HCT116 (cell line): ENCODE measurements at regions not wholly inside any gene's neighbourhood (a gene's known extent, or its start where the extent isn't known, plus 50 kb on each side); places are given as distances from the start of the nearest gene placed in this dataset.

Source experiments
- ATAC-seq: fragments of 200-7000 bp; cut with Tn5 transposase; 2 replicates; pipeline ENCODE4 v1.9.1; 2020; ENCODE audit warnings: mild to moderate bottlenecking, moderate library complexity
- BruUV-seq: library from RNA; stranded (reverse); fragments of 400-500 nt; replicated peaks from 2 replicates; lab custom pipeline; 2021; lab: Mats Ljungman, UMichigan
- CTCF ChIA-PET: fragments of 300-600 bp; sonication (Branson Sonifier 250); formaldehyde crosslinking; loops from one replicate; lab custom pipeline; 2021; ENCODE audit warnings: antibody characterized with exemption; lab: Charles Lee
- POLR2A ChIA-PET: fragments of 300-600, 350-600 bp; sonication (Branson Sonifier 250); formaldehyde crosslinking; loops from one replicate; lab custom pipeline; 2021; ENCODE audit warnings: antibody characterized with exemption; lab: Charles Lee
- RAD21 ChIA-PET, 2 experiments: fragments of 300-600 bp; sonication (Branson Sonifier 250); formaldehyde crosslinking; loops; one replicate each; lab custom pipeline; 2023; ENCODE audit warnings: low total read pairs in 2 of 2; ENCODE audit not compliant: uncharacterized antibody in 2 of 2, unreplicated experiment in 2 of 2, low non-redundant PET in 1 of 2; lab: Charles Lee
- DNase-seq: peaks from one replicate; pipeline ENCODE4 v3.0.0-alpha.2; 2010; ENCODE audit warnings: low read depth, low spot score
- H2AFZ ChIP-seq: fragments of 200-600 bp; shearing (Covaris generic), sonication (generic); 2 replicates; pipeline ENCODE4 v1.6.1; 2017; ENCODE audit warnings: low read depth, mixed run types, mixed read lengths, antibody characterized with exemption, low read length; ENCODE audit not compliant: poor library complexity, severe bottlenecking
- H3K27ac ChIP-seq: 2 replicates; pipeline ENCODE4 v1.5.1; 2012; ENCODE audit warnings: low read depth, low read length
- H3K27me3 ChIP-seq: fragments of 200-600 bp; sonication (generic); 2 replicates; pipeline ENCODE4 v1.6.1; 2016; ENCODE audit warnings: mixed run types, low read length, mixed read lengths; ENCODE audit not compliant: insufficient read depth
- H3K36me3 ChIP-seq, 2 experiments: fragments of 200-500 bp in 1 of 2; fragments of 200-600 bp in 1 of 2; sonication (Bioruptor generic) in 1 of 2; sonication (generic) in 1 of 2; 2 replicates each; pipeline versions ENCODE4 v1.5.1 to v1.6.1; 2014 to 2016; ENCODE audit warnings: low read length in 2 of 2, inconsistent platforms in 1 of 2, mixed read lengths in 1 of 2, mixed run types in 1 of 2; ENCODE audit not compliant: insufficient read depth in 2 of 2, control insufficient read depth in 1 of 2
- H3K4me1 ChIP-seq, 2 experiments: fragments of 200-600 bp in 1 of 2; sonication (generic) in 1 of 2; 2 replicates each; pipeline versions ENCODE4 v1.5.1 to v1.6.1; 2012 to 2017; ENCODE audit warnings: low read length in 2 of 2, inconsistent platforms in 1 of 2, mild to moderate bottlenecking in 1 of 2, mixed read lengths in 1 of 2, mixed run types in 1 of 2, moderate library complexity in 1 of 2; ENCODE audit not compliant: insufficient read depth in 2 of 2, control insufficient read depth in 1 of 2
- H3K4me2 ChIP-seq: fragments of 200-600 bp; sonication (generic); 2 replicates; pipeline ENCODE4 v1.6.1; 2017; ENCODE audit warnings: mixed run types, low read length, mixed read lengths
- H3K4me3 ChIP-seq, 2 experiments: fragments of 200-600 bp in 1 of 2; sonication (generic) in 1 of 2; replicated peaks in 1 of 2; 2 replicates each; pipeline ENCODE4 v1.5.1; 2011 to 2016; ENCODE audit warnings: low read length in 2 of 2, control low read depth in 1 of 2, low read depth in 1 of 2, mild to moderate bottlenecking in 1 of 2, mixed read lengths in 1 of 2, mixed run types in 1 of 2
- H3K79me2 ChIP-seq: fragments of 200-600 bp; sonication (generic); 2 replicates; pipeline ENCODE4 v1.6.1; 2017; ENCODE audit warnings: mild to moderate bottlenecking, mixed run types, low read length, moderate library complexity, mixed read lengths; ENCODE audit not compliant: insufficient read depth
- H3K9ac ChIP-seq: fragments of 200-600 bp; sonication (generic); 2 replicates; pipeline ENCODE4 v1.6.1; 2016; ENCODE audit warnings: low read length, mixed read lengths
- H3K9me2 ChIP-seq: fragments of 200-600 bp; sonication (generic), shearing (Covaris generic); 2 replicates; pipeline ENCODE4 v1.6.1; 2017; ENCODE audit warnings: mixed run types, mild to moderate bottlenecking, moderate library complexity; ENCODE audit not compliant: insufficient read depth
- H3K9me3 ChIP-seq, 2 experiments: fragments of 200-500 bp in 1 of 2; fragments of 200-600 bp in 1 of 2; sonication (Bioruptor generic) in 1 of 2; sonication (generic) in 1 of 2; 2 replicates each; pipeline ENCODE4 v1.6.1; 2014 to 2017; ENCODE audit warnings: low read length in 2 of 2, mixed read lengths in 2 of 2, inconsistent platforms in 1 of 2, low read depth in 1 of 2, mild to moderate bottlenecking in 1 of 2, mixed run types in 1 of 2, moderate library complexity in 1 of 2; ENCODE audit not compliant: control insufficient read depth in 1 of 2, insufficient read depth in 1 of 2
- H4K20me1 ChIP-seq: fragments of 200-600 bp; sonication (generic), shearing (Covaris generic); 2 replicates; pipeline ENCODE4 v1.6.1; 2017; ENCODE audit warnings: mixed run types, mild to moderate bottlenecking, moderate library complexity; ENCODE audit not compliant: insufficient read depth
- ATF3 ChIP-seq: IDR thresholded peaks from 2 replicates; pipeline ENCODE4 v1.6.1; 2012
- CBX3 ChIP-seq: IDR thresholded peaks from 2 replicates; pipeline ENCODE4 v1.6.1; 2012; ENCODE audit warnings: low read depth
- CEBPB ChIP-seq: IDR thresholded peaks from 2 replicates; pipeline ENCODE4 v1.6.1; 2012; ENCODE audit warnings: low read depth
- CTCF ChIP-seq, 3 experiments: fragments of 200-600 bp in 1 of 3; sonication (generic) in 1 of 3; IDR thresholded peaks in 2 of 3; conservative IDR thresholded peaks in 1 of 3; 2 replicates each; pipeline ENCODE4 v1.5.1; 2012 to 2017; ENCODE audit warnings: low read depth in 2 of 3, low read length in 2 of 3, antibody characterized with exemption in 1 of 3, borderline replicate concordance in 1 of 3, control low read depth in 1 of 3, mild to moderate bottlenecking in 1 of 3, mixed read lengths in 1 of 3, mixed run types in 1 of 3, moderate library complexity in 1 of 3; ENCODE audit not compliant: insufficient read depth in 1 of 3
- ELF1 ChIP-seq: IDR thresholded peaks from 2 replicates; pipeline ENCODE4 v1.6.1; 2012; ENCODE audit warnings: low read depth, borderline replicate concordance
- EZH2 ChIP-seq: fragments of 200-600 bp; sonication (generic); IDR thresholded peaks from 2 replicates; pipeline ENCODE4 v1.6.1; 2017; ENCODE audit warnings: antibody characterized with exemption, mixed run types
- EZH2phosphoT487 ChIP-seq: fragments of 200-600 bp; IDR thresholded peaks from 2 replicates; pipeline ENCODE4 v1.6.1; 2018; ENCODE audit warnings: antibody characterized with exemption, borderline replicate concordance
- FOSL1 ChIP-seq: IDR thresholded peaks from 2 replicates; pipeline ENCODE4 v1.6.1; 2012; ENCODE audit warnings: low read depth
- JUND ChIP-seq: IDR thresholded peaks from 2 replicates; pipeline ENCODE4 v1.6.1; 2012
- POLR2A ChIP-seq: IDR thresholded peaks from 2 replicates; pipeline ENCODE4 v1.7.0; 2011; ENCODE audit warnings: borderline replicate concordance; ENCODE audit not compliant: insufficient read depth, insufficient read length; ENCODE audit errors: extremely low read depth
- RAD21 ChIP-seq: IDR thresholded peaks from 2 replicates; pipeline ENCODE4 v1.6.1; 2012; ENCODE audit warnings: low read depth, mild to moderate bottlenecking
- SIN3A ChIP-seq: IDR thresholded peaks from 2 replicates; pipeline ENCODE4 v1.6.1; 2012; ENCODE audit warnings: low read depth
- SP1 ChIP-seq: IDR thresholded peaks from 2 replicates; pipeline ENCODE4 v1.6.1; 2012; ENCODE audit warnings: low read depth
- SRF ChIP-seq: IDR thresholded peaks from 2 replicates; pipeline ENCODE4 v1.6.1; 2012; ENCODE audit warnings: low read depth
- TCF7L2 ChIP-seq: IDR thresholded peaks from 2 replicates; pipeline ENCODE4 v1.7.0; 2011; ENCODE audit warnings: borderline replicate concordance, inconsistent platforms; ENCODE audit not compliant: insufficient read depth, insufficient read length; ENCODE audit errors: extremely low read depth
- ZBTB33 ChIP-seq: IDR thresholded peaks from 2 replicates; pipeline ENCODE4 v1.6.1; 2011; ENCODE audit warnings: mild to moderate bottlenecking, low read length, moderate library complexity; ENCODE audit not compliant: insufficient replicate concordance; ENCODE audit errors: extremely low read depth
- ZFX ChIP-seq: fragments of 450-650 bp; IDR thresholded peaks from 2 replicates; pipeline ENCODE4 v1.6.1; 2017
- ZNF274 ChIP-seq: fragments of 200-500 bp; sonication (Bioruptor generic); IDR thresholded peaks from 2 replicates; pipeline ENCODE4 v1.6.1; 2014; ENCODE audit warnings: mild to moderate bottlenecking, low read depth, low read length, inconsistent platforms
- intact Hi-C: fragments of 100-400 bp; cut with micrococcal nuclease; formaldehyde crosslinking; loops from 2 replicates; pipeline ENCODE4 v1.10.0; 2022
- TF ChIP-seq, protein P1 (sequence below): IDR thresholded peaks from 2 replicates; pipeline ENCODE4 v1.6.1; 2012

DNA sequence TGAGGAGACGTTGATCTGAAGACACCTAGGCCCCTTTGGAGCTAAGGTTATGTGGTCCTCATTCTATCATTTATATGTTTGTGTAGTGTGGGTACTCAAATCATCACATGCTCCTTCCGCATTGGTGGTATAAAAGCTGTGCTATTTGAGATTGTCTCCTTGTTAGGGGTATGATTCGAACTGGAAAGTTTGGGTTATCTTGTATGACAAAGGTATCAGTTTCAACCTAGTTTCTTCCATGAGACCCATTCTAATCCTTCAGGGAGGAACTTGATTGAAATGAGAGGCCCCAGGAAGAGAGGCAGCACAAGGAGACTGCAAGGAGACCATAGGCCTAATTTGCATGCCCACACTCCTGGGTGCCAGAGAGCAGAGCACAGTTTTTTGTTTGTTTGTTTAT, 104.2 kb upstream of the TIAM2 start:
- Histone ChIP-seq H3K9ac (no peak overlapping the region), H3K9me2 (no peaks in the 10 kb centered on the region), H3K4me1 (no peaks in the 10 kb centered on the region), H3K27me3 (no peaks in the 10 kb centered on the region), H3K4me3 (no peak overlapping the region), H2AFZ (no peak overlapping the region), H4K20me1 (0 out of 2 replicates have a peak, but pooled peaks cover 5% of the 10 kb centered on the region), H3K36me3 (no peaks in the 10 kb centered on the region), H3K9me3 (no peaks in the 10 kb centered on the region), H3K27ac (no peak overlapping the region), H3K4me2 (no peak overlapping the region), H3K79me2 (no peaks in the 10 kb centered on the region)
- ATAC-seq = no peak
- no TSS peak for BruUV-seq
- no peak for DNase-seq
- intact Hi-C loops = no loop called here
- ChIA-PET CTCF (no interaction called here), POLR2A (no interaction called here), RAD21 (no interaction called here)
- TF ChIP-seq EZH2 (no peak), ZFX (no peak), CBX3 (no peak), JUND (no peak), TCF7L2 (no peak), ZBTB33 (no peak)

GRCh38 chr6:154891901-154892300, 103.2 kb upstream of the TIAM2 start:
- H3K27ac ChIP-seq = no peak overlapping the region
- H3K4me1 ChIP-seq = no peaks in the 10 kb centered on the region
- no peak overlapping the region for H3K4me3 ChIP-seq
- no peaks in the 10 kb centered on the region for H3K79me2 ChIP-seq
- ChIA-PET CTCF (no interaction called here), RAD21 (no interaction called here), POLR2A (no interaction called here)
- H4K20me1 ChIP-seq = 0 out of 2 replicates have a peak, but pooled peaks cover 5% of the 10 kb centered on the region
- H3K4me2 ChIP-seq = no peak overlapping the region
- no peaks in the 10 kb centered on the region for H3K27me3 ChIP-seq
- intact Hi-C loops = no loop called here
- DNase-seq = no peak
- no peaks in the 10 kb centered on the region for H3K36me3 ChIP-seq
- ATAC-seq = no peak
- H3K9ac ChIP-seq = no peak overlapping the region
- H3K9me2 ChIP-seq = no peaks in the 10 kb centered on the region
- no TSS peak for BruUV-seq
- H2AFZ ChIP-seq = no peak overlapping the region
- H3K9me3 ChIP-seq = no peaks in the 10 kb centered on the region
- TF ChIP-seq FOSL1 = no peak
- TF ChIP-seq EZH2 = no peak
- no peak for TF ChIP-seq CTCF (IDR thresholded peaks at IDR 0.05 in 2 of 3, conservative IDR thresholded peaks at IDR 0.05 in 1 of 3; ENCODE audit: borderline replicate concordance in 1 of 3, insufficient read depth in 1 of 3, low read depth in 2 of 3, low read length in 2 of 3)
- TF ChIP-seq POLR2A = no peak
- no peak for TF ChIP-seq EZH2phosphoT487
- no peak for TF ChIP-seq ZFX
- no peak for TF ChIP-seq RAD21
- TF ChIP-seq JUND = no peak
- TF ChIP-seq, protein P1, sequence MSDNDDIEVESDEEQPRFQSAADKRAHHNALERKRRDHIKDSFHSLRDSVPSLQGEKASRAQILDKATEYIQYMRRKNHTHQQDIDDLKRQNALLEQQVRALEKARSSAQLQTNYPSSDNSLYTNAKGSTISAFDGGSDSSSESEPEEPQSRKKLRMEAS = no peak
- TF ChIP-seq ZNF274 = no peak
- no peak for TF ChIP-seq SIN3A
- no peak for TF ChIP-seq SP1
- TF ChIP-seq ELF1 = no peak
- TF ChIP-seq SRF = no peak
- TF ChIP-seq TCF7L2 = no peak
- no peak for TF ChIP-seq ATF3
- TF ChIP-seq CEBPB = no peak
